HepG2 (cell line): ENCODE measurements at regions not wholly inside any gene's neighbourhood (a gene's known extent, or its start where the extent isn't known, plus 50 kb on each side); places are given as distances from the start of the nearest gene placed in this dataset.
A peak's percentile ranks its signal among the peaks of the same experiment; 100 is the strongest.

ENCODE experiments used
- DMAP1 ChIP-seq: IDR thresholded peaks from 2 replicates; pipeline ENCODE4 v1.6.1; 2016
- FOSL2 ChIP-seq: sonication (generic); formaldehyde crosslinking; IDR thresholded peaks from 2 replicates; pipeline ENCODE4 v1.4.0; 2020; ENCODE audit warnings: missing genetic modification reagents
- HOXA9 ChIP-seq: sonication (generic); formaldehyde crosslinking; IDR thresholded peaks from 2 replicates; pipeline ENCODE4 v1.8.1; 2022; ENCODE audit warnings: missing genetic modification reagents, mild to moderate bottlenecking, moderate library complexity, borderline replicate concordance
- KLF11 ChIP-seq: IDR thresholded peaks from 2 replicates; pipeline ENCODE4 v1.6.1; 2016; ENCODE audit warnings: missing compliant biosample characterization
- PAWR ChIP-seq: sonication (generic); formaldehyde crosslinking; IDR thresholded peaks from 2 replicates; pipeline ENCODE4 v1.4.0; 2020; ENCODE audit warnings: missing genetic modification reagents, mild to moderate bottlenecking, borderline replicate concordance
- SAFB2 ChIP-seq: sonication (generic); formaldehyde crosslinking; IDR thresholded peaks from 2 replicates; pipeline ENCODE4 v1.5.1; 2020; ENCODE audit warnings: missing genetic modification reagents, low read depth, mild to moderate bottlenecking, borderline replicate concordance
- SRSF4 ChIP-seq: fragments of 200-400 bp; formaldehyde crosslinking; IDR thresholded peaks from one replicate; pipeline ENCODE4 v1.6.1; 2018; ENCODE audit warnings: mild to moderate bottlenecking, low read depth, low read length, moderate library complexity; ENCODE audit not compliant: poor library complexity, severe bottlenecking
- WIZ ChIP-seq: sonication (generic); formaldehyde crosslinking; IDR thresholded peaks from 2 replicates; pipeline ENCODE4 v1.5.1; 2020; ENCODE audit warnings: mild to moderate bottlenecking, missing genetic modification reagents
- ZFP41 ChIP-seq: sonication (generic); formaldehyde crosslinking; IDR thresholded peaks from 2 replicates; pipeline ENCODE4 v1.4.0; 2020; ENCODE audit warnings: mild to moderate bottlenecking, missing genetic modification reagents, borderline replicate concordance
- ZMYM2 ChIP-seq: sonication (generic); formaldehyde crosslinking; IDR thresholded peaks from 2 replicates; pipeline ENCODE4 v1.8.0; 2022; ENCODE audit warnings: mild to moderate bottlenecking, missing genetic modification reagents
- ZMYM3 ChIP-seq: sonication (generic); formaldehyde crosslinking; IDR thresholded peaks from 2 replicates; pipeline ENCODE4 v1.5.1; 2020; ENCODE audit warnings: mild to moderate bottlenecking, missing genetic modification reagents
- ZNF20 ChIP-seq: sonication (generic); formaldehyde crosslinking; IDR thresholded peaks from 2 replicates; pipeline ENCODE4 v1.4.0; 2020; ENCODE audit warnings: mild to moderate bottlenecking, moderate library complexity, missing genetic modification reagents
- ZNF260 ChIP-seq: sonication (generic); formaldehyde crosslinking; IDR thresholded peaks from 2 replicates; pipeline ENCODE4 v1.4.0; 2020; ENCODE audit warnings: missing genetic modification reagents, low read depth, mild to moderate bottlenecking, borderline replicate concordance
- ZNF33A ChIP-seq: sonication (generic); formaldehyde crosslinking; IDR thresholded peaks from 2 replicates; pipeline ENCODE4 v1.5.1; 2020; ENCODE audit warnings: missing genetic modification reagents, mild to moderate bottlenecking, moderate library complexity, borderline replicate concordance
- ZNF34 ChIP-seq: sonication (generic); formaldehyde crosslinking; IDR thresholded peaks from 2 replicates; pipeline ENCODE4 v1.4.0; 2020; ENCODE audit warnings: mild to moderate bottlenecking, missing genetic modification reagents, borderline replicate concordance
- ZNF556 ChIP-seq: sonication (generic); formaldehyde crosslinking; IDR thresholded peaks from 2 replicates; pipeline ENCODE4 v1.4.0; 2020; ENCODE audit warnings: mild to moderate bottlenecking, missing genetic modification reagents, borderline replicate concordance
- ZSCAN20 ChIP-seq: sonication (generic); formaldehyde crosslinking; IDR thresholded peaks from 2 replicates; pipeline ENCODE4 v1.4.0; 2020; ENCODE audit warnings: missing genetic modification reagents, mild to moderate bottlenecking, borderline replicate concordance
- TF ChIP-seq, protein P1 (sequence below): sonication (generic); formaldehyde crosslinking; IDR thresholded peaks from 2 replicates; pipeline ENCODE4 v1.4.0; 2020; ENCODE audit warnings: missing genetic modification reagents
- TF ChIP-seq, protein P2 (sequence below): sonication (generic); formaldehyde crosslinking; IDR thresholded peaks from 2 replicates; pipeline ENCODE4 v1.5.0; 2020; ENCODE audit warnings: missing genetic modification reagents
- TF ChIP-seq, protein P3 (sequence below): IDR thresholded peaks from 2 replicates; pipeline ENCODE4 v1.6.1; 2016; ENCODE audit warnings: low read depth, control low read depth
- TF ChIP-seq, protein P4 (sequence below): sonication (generic); formaldehyde crosslinking; IDR thresholded peaks from 2 replicates; pipeline ENCODE4 v1.4.0; 2020; ENCODE audit warnings: mild to moderate bottlenecking, missing genetic modification reagents

- TF ChIP-seq ZSCAN20 (CRISPR knock-in tag): no peak
- TF ChIP-seq ZNF33A (CRISPR knock-in tag): no peak
- no peak for TF ChIP-seq ZMYM3 (CRISPR knock-in tag)
- TF ChIP-seq ZNF260: no peak
- no peak for TF ChIP-seq PAWR
- no peak for TF ChIP-seq KLF11 (CRISPR knock-in tag)
- TF ChIP-seq FOSL2 (CRISPR knock-in tag): peak; percentile 97
- no peak for TF ChIP-seq SAFB2 (CRISPR knock-in tag)
- TF ChIP-seq, protein P1, sequence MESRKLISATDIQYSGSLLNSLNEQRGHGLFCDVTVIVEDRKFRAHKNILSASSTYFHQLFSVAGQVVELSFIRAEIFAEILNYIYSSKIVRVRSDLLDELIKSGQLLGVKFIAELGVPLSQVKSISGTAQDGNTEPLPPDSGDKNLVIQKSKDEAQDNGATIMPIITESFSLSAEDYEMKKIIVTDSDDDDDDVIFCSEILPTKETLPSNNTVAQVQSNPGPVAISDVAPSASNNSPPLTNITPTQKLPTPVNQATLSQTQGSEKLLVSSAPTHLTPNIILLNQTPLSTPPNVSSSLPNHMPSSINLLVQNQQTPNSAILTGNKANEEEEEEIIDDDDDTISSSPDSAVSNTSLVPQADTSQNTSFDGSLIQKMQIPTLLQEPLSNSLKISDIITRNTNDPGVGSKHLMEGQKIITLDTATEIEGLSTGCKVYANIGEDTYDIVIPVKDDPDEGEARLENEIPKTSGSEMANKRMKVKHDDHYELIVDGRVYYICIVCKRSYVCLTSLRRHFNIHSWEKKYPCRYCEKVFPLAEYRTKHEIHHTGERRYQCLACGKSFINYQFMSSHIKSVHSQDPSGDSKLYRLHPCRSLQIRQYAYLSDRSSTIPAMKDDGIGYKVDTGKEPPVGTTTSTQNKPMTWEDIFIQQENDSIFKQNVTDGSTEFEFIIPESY (CRISPR knock-in tag): no peak
- no peak for TF ChIP-seq ZNF34 (CRISPR knock-in tag)
- no peak for TF ChIP-seq ZMYM2
- TF ChIP-seq SRSF4: no peak
- no peak for TF ChIP-seq WIZ (CRISPR knock-in tag)
- no peak for TF ChIP-seq ZNF556 (CRISPR knock-in tag)
- TF ChIP-seq, protein P2, sequence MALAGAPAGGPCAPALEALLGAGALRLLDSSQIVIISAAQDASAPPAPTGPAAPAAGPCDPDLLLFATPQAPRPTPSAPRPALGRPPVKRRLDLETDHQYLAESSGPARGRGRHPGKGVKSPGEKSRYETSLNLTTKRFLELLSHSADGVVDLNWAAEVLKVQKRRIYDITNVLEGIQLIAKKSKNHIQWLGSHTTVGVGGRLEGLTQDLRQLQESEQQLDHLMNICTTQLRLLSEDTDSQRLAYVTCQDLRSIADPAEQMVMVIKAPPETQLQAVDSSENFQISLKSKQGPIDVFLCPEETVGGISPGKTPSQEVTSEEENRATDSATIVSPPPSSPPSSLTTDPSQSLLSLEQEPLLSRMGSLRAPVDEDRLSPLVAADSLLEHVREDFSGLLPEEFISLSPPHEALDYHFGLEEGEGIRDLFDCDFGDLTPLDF (CRISPR knock-in tag): no peak
- TF ChIP-seq, protein P3, sequence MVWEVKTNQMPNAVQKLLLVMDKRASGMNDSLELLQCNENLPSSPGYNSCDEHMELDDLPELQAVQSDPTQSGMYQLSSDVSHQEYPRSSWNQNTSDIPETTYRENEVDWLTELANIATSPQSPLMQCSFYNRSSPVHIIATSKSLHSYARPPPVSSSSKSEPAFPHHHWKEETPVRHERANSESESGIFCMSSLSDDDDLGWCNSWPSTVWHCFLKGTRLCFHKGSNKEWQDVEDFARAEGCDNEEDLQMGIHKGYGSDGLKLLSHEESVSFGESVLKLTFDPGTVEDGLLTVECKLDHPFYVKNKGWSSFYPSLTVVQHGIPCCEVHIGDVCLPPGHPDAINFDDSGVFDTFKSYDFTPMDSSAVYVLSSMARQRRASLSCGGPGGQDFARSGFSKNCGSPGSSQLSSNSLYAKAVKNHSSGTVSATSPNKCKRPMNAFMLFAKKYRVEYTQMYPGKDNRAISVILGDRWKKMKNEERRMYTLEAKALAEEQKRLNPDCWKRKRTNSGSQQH (CRISPR knock-in tag): no peak; the same call in 1 of the 2 replicates
- TF ChIP-seq HOXA9 (CRISPR knock-in tag): no peak
- TF ChIP-seq DMAP1 (CRISPR knock-in tag): no peak; the same call in 1 of the 2 replicates
- TF ChIP-seq ZNF20 (CRISPR knock-in tag): no peak
- TF ChIP-seq ZFP41 (CRISPR knock-in tag): no peak
- TF ChIP-seq, protein P4, sequence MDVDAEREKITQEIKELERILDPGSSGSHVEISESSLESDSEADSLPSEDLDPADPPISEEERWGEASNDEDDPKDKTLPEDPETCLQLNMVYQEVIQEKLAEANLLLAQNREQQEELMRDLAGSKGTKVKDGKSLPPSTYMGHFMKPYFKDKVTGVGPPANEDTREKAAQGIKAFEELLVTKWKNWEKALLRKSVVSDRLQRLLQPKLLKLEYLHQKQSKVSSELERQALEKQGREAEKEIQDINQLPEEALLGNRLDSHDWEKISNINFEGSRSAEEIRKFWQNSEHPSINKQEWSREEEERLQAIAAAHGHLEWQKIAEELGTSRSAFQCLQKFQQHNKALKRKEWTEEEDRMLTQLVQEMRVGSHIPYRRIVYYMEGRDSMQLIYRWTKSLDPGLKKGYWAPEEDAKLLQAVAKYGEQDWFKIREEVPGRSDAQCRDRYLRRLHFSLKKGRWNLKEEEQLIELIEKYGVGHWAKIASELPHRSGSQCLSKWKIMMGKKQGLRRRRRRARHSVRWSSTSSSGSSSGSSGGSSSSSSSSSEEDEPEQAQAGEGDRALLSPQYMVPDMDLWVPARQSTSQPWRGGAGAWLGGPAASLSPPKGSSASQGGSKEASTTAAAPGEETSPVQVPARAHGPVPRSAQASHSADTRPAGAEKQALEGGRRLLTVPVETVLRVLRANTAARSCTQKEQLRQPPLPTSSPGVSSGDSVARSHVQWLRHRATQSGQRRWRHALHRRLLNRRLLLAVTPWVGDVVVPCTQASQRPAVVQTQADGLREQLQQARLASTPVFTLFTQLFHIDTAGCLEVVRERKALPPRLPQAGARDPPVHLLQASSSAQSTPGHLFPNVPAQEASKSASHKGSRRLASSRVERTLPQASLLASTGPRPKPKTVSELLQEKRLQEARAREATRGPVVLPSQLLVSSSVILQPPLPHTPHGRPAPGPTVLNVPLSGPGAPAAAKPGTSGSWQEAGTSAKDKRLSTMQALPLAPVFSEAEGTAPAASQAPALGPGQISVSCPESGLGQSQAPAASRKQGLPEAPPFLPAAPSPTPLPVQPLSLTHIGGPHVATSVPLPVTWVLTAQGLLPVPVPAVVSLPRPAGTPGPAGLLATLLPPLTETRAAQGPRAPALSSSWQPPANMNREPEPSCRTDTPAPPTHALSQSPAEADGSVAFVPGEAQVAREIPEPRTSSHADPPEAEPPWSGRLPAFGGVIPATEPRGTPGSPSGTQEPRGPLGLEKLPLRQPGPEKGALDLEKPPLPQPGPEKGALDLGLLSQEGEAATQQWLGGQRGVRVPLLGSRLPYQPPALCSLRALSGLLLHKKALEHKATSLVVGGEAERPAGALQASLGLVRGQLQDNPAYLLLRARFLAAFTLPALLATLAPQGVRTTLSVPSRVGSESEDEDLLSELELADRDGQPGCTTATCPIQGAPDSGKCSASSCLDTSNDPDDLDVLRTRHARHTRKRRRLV (CRISPR knock-in tag): no peak
Observed at GRCh38 chr3:76685858-76686257, 354.0 kb upstream of the ROBO2 start (continued).
